Stimulated activated CD8-positive, alpha-beta memory T cell treated with anti-CD3 and anti-CD28 coated beads, Interleukin-4, amount 100 ng/mL, for 4 hours (primary cell): ENCODE measurements at regions not wholly inside any gene's neighbourhood (a gene's known extent, or its start where the extent isn't known, plus 50 kb on each side); places are given as distances from the start of the nearest gene placed in this dataset.
"Not testable (repeated sequence)": the region's sequence is repeated elsewhere in the genome, so short reads cannot be mapped to it uniquely, and the experiment has no call there.

Source experiments
- DNase-seq, 2 donors: peaks; one replicate each; pipeline ENCODE4 v3.0.0-alpha.2; 2020; ENCODE audit warnings: low read depth in 2 of 2, low spot score in 1 of 2

GRCh38 chr4:179626687-179627086, 2184.4 kb upstream of the AGA start:
- DNase-seq: no peak

DNA sequence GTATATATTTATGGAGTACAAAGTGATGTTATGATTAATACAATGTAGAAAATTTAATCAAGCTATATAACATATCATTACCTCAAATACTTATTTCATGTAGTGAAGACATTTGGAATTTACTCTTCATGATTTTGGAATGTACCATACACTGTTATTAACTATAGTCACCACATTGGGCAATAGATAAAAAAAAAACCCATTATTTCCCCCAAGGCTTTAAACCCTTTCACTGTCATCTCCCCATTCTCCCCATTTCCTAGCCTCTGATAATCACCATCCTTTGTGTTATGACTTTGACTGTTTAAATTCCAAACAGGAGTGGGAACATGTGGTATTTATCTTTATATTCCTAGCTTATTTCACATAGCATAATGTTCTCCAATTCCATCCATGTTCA, 2189.1 kb upstream of the AGA start:
- DNase-seq: no peak

- DNase-seq: no peak
These were observed 2192.6 kb upstream of the AGA start for GRCh38 chr4:179634862-179635261.

- DNase-seq: no peak
These were observed 2220.3 kb upstream of the AGA start for GRCh38 chr4:179662522-179662921.

DNA sequence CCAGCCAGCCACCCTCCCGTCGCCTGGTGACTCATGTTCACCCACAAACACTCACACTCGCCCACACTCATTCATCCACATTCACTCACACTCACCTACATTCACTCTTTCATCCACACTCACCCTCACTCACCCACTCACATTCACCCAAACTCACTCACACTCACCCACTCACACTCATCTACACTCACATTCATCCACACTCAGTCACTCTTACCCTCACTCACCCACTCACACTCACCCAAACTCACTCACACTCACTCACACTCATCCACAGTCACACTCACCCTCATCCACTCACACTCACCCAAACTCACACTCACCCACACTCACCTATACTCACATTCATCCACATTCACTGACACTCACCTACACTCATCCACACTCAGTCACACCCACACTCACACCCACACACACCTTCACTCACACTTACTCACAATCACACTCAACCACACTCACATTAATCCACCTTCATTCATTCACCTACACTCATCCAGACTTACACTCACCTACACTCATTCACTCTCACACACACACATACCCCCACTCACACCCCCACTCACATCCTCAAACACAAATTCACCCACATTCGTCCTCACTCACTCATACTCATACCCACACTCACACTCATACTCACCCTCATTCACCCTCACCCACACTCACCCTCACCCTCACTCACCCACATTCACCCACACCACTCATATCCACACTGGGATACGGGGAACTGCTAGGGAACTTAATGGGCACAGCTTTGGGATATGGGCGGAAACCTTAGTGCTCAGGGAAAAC, 2221.6 kb upstream of the AGA start:
- DNase-seq: no peak

DNA sequence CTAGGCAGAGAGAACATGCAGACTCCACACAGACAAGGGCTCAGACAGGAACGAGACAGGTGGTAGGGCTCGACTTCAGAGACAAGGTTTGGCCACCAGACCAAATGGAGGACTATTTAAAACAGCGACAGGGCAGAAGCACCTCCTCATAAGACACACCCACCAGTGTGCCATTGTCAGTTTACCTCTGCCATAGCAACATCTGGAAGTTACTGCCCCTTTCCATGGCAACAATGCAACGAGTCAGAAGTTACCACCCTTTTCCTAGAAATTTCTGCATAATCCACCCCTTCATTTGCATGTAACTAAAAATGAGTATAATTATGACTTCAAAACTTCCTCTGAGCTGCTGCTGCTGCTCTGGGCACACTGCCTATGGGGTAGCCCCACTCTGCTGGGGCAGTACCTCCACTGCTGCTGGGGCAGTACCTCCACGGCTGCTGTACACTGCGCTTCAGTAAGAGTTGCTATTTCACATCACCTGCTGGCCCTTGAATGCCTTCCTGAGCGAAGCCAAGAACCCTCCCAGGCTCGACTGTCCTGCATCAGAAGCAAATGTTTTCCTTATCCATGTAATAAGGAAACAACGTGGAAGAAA, 2222.3 kb upstream of the AGA start:
- no peak for DNase-seq

- DNase-seq: no peak
These were observed 2224.0 kb upstream of the AGA start for GRCh38 chr4:179666226-179666625.

DNA sequence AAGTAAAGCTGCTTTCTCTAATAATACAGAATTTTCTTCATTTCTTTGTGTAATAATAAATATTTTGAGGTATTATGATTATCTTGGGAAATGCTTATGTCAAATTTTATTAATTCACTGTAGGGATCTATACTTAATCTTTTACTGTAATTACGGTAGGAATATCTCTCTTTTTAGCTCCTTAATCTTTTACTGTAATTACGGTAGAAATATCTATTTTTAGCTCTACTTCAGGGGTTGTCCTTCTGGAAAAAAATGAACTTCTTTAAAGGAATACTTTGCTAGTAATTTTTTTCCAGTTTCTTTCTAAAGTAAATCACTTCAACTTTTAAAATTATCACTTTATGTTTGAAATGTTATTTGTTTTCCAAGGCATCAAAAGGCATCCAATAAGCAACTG, 2229.4 kb upstream of the AGA start:
- DNase-seq: no peak

- no peak for DNase-seq
These were observed 2236.0 kb upstream of the AGA start for GRCh38 chr4:179678093-179678814.

DNA sequence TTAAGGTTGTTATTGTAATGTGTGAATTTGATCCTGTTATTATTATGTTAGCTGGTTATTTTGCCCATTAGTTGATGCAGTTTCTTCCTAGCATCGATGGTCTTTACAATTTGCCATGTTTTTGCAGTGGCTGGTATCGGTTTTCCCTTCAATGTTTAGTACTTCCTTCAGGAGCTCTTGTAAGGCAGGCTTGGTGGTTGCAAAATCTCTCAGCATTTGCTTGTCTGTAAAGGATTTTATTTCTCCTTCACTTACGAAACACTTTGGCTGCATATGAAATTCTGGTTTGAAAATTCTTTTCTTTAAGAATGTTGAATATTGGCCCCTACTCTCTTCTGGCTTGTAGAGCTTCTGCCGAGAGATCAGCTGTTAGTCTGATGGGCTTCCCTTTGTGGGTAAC, 2241.4 kb upstream of the AGA start:
- not testable (repeated sequence) for DNase-seq

DNA sequence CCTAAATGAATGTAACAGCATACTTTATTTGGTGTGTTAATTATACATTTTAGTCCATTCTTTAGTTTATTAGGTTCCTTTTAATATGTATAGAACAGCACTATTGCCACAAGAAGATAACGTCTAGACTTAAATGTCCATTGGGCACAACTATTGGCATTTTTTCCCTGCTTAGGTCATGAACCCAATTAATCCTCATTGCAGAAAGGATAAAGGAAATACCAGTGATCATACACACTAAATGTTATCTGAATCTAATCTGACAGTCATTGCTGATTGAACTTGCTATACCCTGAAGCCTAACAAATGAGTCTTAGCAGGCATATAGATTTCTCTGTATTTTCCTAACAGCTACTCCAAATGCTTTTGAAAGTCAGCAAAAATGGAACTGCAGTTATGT, 2250.0 kb upstream of the AGA start:
- no peak for DNase-seq

GRCh38 chr4:179695175-179695574, 2252.9 kb upstream of the AGA start:
- DNase-seq: no peak

GRCh38 chr4:179698321-179698720, 2256.1 kb upstream of the AGA start:
- no peak for DNase-seq

GRCh38 chr4:179709961-179710624, 2267.9 kb upstream of the AGA start:
- no peak for DNase-seq

DNA sequence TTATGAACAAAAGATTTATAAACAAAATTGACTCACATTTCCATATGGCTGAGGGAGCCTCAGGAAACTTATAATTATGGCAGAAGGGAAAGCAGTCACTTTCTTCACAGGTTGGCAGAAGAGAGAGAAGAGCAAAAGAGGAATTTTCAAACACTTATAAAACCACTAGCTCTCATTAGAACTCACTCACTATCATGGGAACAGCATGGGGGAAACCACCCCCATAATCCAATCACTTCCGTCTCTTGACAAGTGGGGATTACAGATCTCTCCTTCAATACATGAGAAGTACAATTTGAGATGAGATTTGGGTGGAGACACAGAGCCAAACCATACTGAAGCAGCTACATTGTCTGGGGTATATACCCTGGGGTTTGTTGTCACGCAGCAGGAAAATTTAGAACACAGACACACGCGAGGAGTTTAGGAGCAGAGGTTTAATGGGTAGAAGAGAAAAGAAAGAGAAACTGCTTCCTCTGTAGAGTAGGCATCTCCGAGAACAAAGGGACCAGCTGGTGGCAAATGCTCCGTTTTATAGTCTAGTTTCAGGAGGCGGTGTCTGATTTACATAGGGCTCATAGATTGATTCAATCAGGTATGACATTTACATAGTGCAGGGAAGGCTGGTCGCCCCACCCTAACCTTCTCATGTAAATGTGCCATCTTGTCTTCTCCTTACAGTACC, 2277.7 kb upstream of the AGA start:
- no peak for DNase-seq

GRCh38 chr4:179726491-179726890, 2284.3 kb upstream of the AGA start:
- not testable (repeated sequence) for DNase-seq

DNA sequence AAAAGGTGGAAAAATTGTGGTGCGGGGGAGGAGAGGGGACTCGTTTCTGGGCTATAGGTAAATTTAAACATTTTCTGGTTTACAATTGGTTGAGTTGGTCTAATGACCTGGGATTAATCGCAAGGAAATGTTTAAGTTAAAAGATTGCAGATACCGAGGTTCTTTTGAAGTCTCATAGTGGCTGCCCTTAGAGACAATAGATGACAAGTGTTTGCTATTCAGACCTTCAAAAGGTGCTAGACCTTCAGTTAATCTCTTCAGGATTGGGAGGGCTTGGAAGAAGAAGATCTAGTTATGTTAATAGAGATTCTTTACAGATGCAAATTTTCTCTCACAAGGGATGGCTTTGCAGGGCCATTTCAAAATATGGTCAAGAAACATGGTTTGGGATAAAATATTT, 2286.1 kb upstream of the AGA start:
- no peak for DNase-seq

GRCh38 chr4:179736820-179737219, 2294.6 kb upstream of the AGA start:
- DNase-seq: not testable (repeated sequence)

DNA sequence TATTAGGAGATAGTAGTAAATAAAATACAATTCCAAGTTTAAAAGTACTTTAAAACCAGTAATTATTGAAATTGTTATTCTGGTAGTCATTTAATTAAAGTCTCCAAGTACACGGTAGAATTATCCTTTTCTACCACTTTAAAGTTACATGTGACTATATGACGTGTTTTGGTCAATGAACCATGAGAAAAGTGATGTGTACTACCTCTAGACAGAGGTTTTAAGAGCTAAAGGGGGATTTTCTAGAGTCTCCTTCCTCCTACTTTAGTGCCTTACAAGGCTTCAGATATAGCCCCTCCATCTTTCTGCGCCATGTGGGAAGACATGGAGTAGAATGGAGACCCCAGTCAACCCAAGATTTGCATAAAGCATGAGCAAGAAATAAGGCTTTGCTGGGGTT, 2296.6 kb upstream of the AGA start:
- no peak for DNase-seq

GRCh38 chr4:179747218-179747910, 2305.1 kb upstream of the AGA start:
- DNase-seq: no peak

DNA sequence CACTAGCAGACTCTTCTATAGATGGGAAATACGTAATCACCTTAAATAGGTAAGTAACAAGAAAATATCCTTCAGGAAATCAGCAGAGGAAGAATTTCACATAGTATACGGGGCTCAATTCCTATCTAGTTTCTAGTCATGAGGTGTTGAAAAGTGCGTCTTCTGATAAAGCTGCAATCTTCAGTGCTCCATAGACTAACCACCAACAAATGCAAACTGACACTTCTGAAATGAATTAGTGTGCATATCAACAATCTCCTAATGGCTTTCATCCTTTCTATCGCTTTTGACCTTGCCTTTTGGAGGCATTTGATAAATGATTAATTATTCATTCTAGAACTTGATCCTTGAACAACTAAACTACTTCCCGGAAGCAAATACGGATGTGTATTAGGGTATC, 2306.6 kb upstream of the AGA start:
- DNase-seq: no peak
